GM18858 (cell line): ENCODE measurements at regions not wholly inside any gene's neighbourhood (a gene's known extent, or its start where the extent isn't known, plus 50 kb on each side); places are given as distances from the start of the nearest gene placed in this dataset.
"Not testable (repeated sequence)": the region's sequence is repeated elsewhere in the genome, so short reads cannot be mapped to it uniquely, and the experiment has no call there.

Experiments
- ATAC-seq: cut with Tn5 transposase; IDR thresholded peaks from one replicate; pipeline ENCODE4 v1.9.1; 2021; ENCODE audit not compliant: unreplicated experiment

- ATAC-seq: no peak
These were observed 512.8 kb downstream of the UQCRFS1 start for GRCh38 chr19:28700176-28700575.

GRCh38 chr19:28697308-28697707, 515.6 kb downstream of the UQCRFS1 start:
- ATAC-seq: no peak

DNA sequence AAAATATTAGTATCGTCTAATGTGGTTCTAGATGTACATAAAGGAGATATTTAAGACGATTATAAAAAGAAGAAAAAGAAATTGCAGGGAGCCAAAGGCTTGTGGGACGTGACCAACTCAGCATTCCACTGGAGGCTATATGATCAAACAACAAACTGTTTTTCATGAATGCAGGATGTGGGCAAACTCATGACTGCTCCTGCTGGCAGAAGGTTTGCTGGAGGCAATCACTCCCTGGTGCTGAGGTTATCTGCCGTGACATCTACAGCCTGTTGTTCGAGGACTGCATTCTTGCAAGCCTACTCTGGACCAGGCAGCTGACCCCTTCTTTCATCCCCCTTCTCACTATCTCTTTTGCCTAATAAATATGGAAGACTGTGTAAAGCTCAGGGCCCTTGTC, 518.1 kb downstream of the UQCRFS1 start:
- ATAC-seq: no peak

DNA sequence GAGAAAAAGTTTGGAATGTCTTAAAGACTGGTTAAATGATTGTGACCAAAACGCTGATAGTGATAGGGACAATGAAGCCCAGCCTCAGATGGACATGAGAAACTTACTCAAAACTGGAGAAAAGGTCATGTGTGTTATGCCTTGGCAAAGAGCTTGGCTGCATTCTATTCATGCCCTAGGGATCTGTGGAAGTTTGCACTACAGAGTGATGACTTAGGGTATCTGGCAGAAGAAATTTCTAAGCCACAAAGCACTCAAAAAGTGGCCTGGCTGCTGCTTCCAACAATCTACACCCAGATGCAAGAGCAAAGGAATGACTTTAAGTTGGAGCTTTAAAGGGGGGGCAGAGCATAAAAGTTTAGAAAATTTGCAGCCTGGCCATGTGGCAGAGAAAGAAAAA, 521.3 kb downstream of the UQCRFS1 start:
- ATAC-seq: no peak

DNA sequence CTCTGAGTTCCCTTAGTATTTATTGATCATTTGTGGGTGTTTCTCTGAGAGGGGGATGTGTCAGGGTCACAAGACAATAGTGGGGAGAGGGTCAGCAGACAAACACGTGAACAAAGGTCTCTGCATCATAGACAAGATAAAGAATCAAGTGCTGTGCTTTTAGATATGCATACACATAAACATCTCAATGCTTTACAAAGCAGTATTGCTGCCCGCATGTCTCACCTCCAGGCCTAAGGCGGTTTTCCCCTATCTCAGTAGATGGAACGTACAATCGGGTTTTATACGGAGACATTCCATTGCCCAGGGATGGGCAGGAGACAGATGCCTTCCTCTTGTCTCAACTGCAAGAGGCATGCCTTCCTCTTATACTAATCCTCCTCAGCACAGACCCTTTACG, 523.5 kb downstream of the UQCRFS1 start:
- ATAC-seq: not testable (repeated sequence)

- no peak for ATAC-seq
These were observed 525.7 kb downstream of the UQCRFS1 start for GRCh38 chr19:28687296-28687695.

- ATAC-seq: no peak
These were observed 526.2 kb downstream of the UQCRFS1 start for GRCh38 chr19:28686756-28687155.

- no peak for ATAC-seq
These were observed 527.1 kb downstream of the UQCRFS1 start for GRCh38 chr19:28685802-28686201.

- ATAC-seq: not testable (repeated sequence)
These were observed 527.9 kb downstream of the UQCRFS1 start for GRCh38 chr19:28685077-28685476.

DNA sequence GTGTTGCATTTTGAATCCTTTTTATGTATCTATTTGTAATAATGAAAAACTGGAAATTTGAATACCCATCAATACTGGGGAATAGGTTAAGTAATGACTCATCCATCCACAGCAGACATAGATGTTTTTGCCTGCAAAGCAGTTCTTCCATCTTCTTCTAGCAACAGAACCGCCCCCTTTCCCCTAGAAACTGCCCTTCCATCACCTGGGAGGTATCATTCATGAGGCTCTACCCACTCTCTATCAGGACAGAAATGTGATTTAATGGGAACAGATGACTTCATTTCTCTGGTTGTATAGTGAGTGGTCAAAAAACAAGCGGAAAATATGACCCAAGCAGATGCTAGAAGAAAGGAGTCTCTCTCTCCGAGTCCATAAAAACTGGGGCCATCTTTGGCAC, 532.8 kb downstream of the UQCRFS1 start:
- ATAC-seq: no peak

DNA sequence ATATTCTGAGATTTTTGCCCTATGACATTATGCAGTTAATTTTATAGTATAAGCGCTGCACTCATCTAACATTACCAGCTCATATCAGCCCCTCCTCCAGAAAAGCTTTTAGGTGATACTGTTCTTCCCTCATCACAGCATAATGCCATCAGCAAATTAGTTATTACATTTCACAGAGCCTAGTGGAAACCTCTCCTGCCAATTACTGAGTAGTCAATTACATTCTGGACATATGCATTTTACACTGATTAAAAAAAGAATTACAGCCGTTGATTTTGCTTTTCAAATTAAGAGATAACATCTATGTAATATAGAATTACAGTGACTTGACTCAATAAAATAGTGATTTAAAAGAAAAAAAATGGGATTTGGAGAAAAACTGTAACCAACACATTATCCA, 542.1 kb downstream of the UQCRFS1 start:
- ATAC-seq: no peak

DNA sequence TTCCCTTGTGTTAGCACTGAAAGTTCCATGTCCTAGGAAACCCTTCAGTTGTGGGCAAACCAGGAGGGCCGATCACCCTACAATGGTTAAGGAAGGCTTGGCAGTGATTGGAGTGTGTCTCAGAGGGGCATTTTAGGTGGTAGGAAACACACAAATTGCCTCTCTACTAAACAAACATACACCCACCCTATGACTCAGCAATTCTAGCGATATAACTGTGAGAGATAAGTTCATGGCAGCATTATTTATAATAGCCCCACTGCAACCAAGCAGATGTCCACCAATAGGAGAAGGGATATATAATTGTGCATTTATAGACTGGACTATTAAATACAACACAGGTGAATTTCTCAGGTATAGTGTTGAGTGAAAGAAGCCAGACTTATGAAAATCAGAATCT, 543.1 kb downstream of the UQCRFS1 start:
- no peak for ATAC-seq

DNA sequence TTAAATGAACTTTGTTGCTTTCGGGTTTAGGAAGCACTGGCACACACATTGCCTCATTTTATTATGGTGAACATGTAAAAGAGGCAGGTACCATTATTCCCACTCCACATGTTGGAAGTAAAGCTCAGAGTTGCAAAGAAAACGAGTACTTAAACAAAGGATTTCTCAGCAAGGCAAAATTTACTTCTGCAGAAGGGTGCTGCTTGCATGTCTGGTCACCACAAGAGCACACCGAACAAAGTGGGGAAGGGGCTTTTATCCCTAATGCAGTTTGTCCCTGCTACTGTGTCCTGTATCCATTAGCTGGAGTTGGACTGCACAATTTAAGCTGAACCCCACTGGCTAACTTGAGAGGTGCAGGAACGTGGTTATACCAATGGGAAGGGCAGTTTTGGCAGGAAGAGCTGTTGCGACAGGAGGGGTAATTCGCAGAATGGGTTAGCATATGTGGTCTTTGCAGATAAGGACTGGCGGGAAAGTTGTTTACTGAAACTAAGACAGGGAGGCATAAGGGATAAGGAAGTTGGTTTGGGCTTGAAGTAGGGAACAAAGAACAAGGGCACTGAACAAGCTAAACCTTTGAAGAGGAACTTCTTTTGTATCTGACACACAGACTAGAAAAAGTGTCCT, 545.5 kb downstream of the UQCRFS1 start:
- no peak for ATAC-seq

GRCh38 chr19:28665748-28666147, 547.2 kb downstream of the UQCRFS1 start:
- ATAC-seq: no peak

GRCh38 chr19:28656644-28657043, 556.3 kb downstream of the UQCRFS1 start:
- ATAC-seq: no peak

DNA sequence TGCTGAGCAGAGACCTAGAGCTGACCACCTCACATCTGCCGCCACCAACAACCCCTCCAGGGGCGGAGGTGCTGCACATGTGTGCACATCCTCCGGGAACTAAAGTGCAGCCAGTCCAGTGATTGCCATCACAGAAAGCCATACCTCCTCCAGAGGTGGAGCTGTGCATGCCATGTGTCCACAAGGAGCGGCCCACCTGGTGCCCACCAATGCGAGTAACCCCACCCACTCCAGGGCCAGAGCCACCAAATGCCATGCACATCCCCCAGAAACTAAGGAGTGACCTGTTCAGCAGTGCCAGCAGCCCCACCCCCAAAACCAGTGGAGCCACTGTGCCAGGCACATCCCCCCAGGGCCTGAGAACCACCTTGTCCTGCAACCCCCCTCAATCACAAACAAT, 557.9 kb downstream of the UQCRFS1 start:
- ATAC-seq: no peak

DNA sequence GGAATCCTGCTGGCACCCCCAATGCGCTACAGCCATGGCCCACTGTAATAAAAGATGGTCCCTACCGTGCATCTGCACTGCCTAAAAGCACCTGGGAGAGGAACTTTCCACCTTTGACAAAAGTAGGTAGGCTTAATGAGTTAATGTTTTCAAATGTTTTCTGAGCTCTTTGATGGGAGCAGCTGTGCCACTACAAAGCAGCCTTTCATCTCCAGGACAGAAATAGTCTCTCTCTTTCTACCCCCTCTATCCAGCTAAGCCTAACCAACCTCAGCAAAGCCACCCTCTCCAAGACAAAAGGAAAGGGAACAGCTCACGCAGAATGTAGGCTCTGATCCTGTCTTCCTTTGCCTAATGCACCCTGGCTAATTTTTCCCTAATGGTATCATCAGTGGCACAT, 560.2 kb downstream of the UQCRFS1 start:
- no peak for ATAC-seq

DNA sequence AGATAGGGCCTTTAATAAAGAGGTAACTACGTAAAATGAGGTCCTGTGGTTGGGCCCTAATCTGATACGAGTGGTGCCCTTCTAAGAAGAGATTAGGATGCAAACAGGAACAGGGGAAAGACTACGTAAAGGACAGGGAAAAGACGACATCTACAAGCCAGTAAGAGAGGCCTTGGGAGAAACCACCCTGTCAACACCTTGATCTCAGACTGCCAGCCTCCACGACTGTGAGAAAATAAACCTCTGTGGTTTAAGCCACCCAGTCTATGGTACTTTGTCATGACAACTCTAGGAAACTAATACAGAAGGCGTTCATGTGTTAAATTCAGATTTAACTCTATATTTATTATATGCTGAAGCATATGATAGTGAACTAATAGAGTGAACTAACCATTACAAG, 566.3 kb downstream of the UQCRFS1 start:
- no peak for ATAC-seq

DNA sequence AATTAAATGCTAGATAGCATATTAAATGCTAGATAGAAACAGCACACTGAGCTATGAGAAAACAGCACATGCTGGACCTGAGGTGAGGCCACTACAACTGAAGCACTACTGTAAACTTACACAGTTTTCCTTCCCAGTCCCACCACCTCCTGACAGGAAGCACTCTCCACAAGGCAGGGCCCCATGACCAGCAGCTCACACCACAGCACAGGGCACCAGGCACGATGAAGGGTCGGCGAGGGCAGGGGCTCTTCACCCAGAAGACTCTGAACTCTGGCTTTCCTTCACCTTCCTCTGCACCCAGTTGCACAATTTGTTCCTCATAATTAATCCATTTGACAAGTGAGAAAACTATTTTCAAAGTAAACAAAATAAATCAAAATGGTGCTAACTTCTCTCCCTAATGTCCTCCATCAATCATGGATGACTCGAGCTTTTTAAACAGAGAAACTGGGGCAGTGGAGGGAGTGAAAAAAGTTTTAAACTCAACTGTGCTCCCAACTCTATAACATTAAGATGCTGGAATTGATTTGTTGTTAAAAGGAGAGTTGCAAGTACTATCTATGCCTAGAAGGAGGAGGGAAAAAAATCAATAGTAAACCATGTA, 568.7 kb downstream of the UQCRFS1 start:
- no peak for ATAC-seq

- ATAC-seq: no peak
These were observed 569.9 kb downstream of the UQCRFS1 start for GRCh38 chr19:28642787-28643683.

DNA sequence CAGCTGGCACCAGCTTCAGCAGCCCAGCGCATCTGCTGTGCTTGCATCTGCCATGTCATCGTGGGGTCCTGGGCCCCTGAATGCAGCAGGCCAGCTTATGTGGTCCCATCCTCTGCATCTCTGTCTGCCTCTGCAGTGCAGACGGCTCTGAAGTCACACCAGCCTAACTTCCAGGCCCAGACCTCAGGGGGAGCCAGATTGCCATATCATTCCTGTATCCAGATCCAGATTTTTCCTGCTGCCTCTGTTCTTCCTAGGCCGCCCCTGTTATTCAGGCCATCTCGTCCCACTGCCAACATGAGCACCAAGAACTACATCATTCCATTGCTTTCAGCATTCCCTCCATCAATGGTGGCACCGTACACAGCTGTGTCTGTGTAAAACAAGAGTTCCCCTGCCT, 571.6 kb downstream of the UQCRFS1 start:
- no peak for ATAC-seq

DNA sequence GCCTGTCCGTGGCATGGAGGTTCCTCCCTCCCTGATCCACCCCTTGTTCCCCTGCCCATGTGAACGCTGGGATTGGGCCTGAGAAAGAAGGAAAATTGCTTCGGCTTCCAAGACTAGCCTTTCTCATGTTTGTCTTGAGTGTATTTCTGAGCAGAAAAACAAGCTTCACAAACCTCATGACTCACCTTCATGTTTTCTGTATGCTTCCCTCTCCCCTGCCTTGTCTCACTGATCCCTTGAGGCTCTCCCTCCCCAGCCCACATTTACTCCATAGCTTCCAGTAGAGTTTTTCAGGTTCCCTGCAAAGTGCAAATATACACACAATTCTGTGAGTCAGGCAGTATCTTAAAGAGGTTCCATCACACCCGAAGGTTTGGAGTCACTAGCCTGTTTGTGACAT, 572.4 kb downstream of the UQCRFS1 start:
- no peak for ATAC-seq
